HG03442 (cell line): ENCODE measurements at regions not wholly inside any gene's neighbourhood (a gene's known extent, or its start where the extent isn't known, plus 50 kb on each side); places are given as distances from the start of the nearest gene placed in this dataset.

Experiments
- ATAC-seq: cut with Tn5 transposase; IDR thresholded peaks from one replicate; pipeline ENCODE4 v1.9.1; 2021; ENCODE audit warnings: mild to moderate bottlenecking, moderate library complexity; ENCODE audit not compliant: unreplicated experiment

GRCh38 chr2:43023791-43024514 lies 202.5 kb downstream of the ZFP36L2 start:
- ATAC-seq: no peak

- no peak for ATAC-seq
These were observed 203.5 kb downstream of the ZFP36L2 start for GRCh38 chr2:43022896-43023295.

GRCh38 chr2:43021791-43022509 lies 204.5 kb downstream of the ZFP36L2 start:
- ATAC-seq: no peak

- ATAC-seq: no peak
These were observed 205.3 kb downstream of the ZFP36L2 start for GRCh38 chr2:43020990-43021669.

- ATAC-seq: no peak
These were observed 206.1 kb downstream of the ZFP36L2 start for GRCh38 chr2:43020296-43020695.

- no peak for ATAC-seq
These were observed 206.7 kb downstream of the ZFP36L2 start for GRCh38 chr2:43019536-43020183.

- no peak for ATAC-seq
These were observed 207.4 kb downstream of the ZFP36L2 start for GRCh38 chr2:43019025-43019367.

- no peak for ATAC-seq
These were observed 208.0 kb downstream of the ZFP36L2 start for GRCh38 chr2:43018179-43019024.

GRCh38 chr2:43013821-43014345 lies 212.5 kb downstream of the ZFP36L2 start:
- no peak for ATAC-seq

GRCh38 chr2:43012966-43013365 lies 213.4 kb downstream of the ZFP36L2 start:
- ATAC-seq: no peak

- no peak for ATAC-seq
These were observed 215.3 kb downstream of the ZFP36L2 start for GRCh38 chr2:43011158-43011491.

- ATAC-seq: no peak
These were observed 215.8 kb downstream of the ZFP36L2 start for GRCh38 chr2:43010438-43011157.

- ATAC-seq: no peak
These were observed 217.0 kb downstream of the ZFP36L2 start for GRCh38 chr2:43009448-43009847.

- ATAC-seq: no peak
These were observed 216.0 kb upstream of the HAAO start for GRCh38 chr2:43008388-43008787.

- no peak for ATAC-seq
These were observed 215.5 kb upstream of the HAAO start for GRCh38 chr2:43007901-43008300.

- ATAC-seq: no peak
These were observed 214.6 kb upstream of the HAAO start for GRCh38 chr2:43006834-43007543.

GRCh38 chr2:43005975-43006833 lies 213.8 kb upstream of the HAAO start:
- no peak for ATAC-seq

- no peak for ATAC-seq
These were observed 213.0 kb upstream of the HAAO start for GRCh38 chr2:43005245-43005974.
